CD14-positive monocyte (primary cell): ENCODE measurements at regions not wholly inside any gene's neighbourhood (a gene's known extent, or its start where the extent isn't known, plus 50 kb on each side); places are given as distances from the start of the nearest gene placed in this dataset.

ENCODE experiments used
- DNase-seq, 3 donors: peaks; one replicate each; pipeline ENCODE4 v3.0.0-alpha.2; 2011 to 2022
- H2AFZ ChIP-seq: 2 replicates; pipeline ENCODE4 v1.6.0; 2012; ENCODE audit warnings: mild to moderate bottlenecking, low read depth, low read length, inconsistent platforms; ENCODE audit not compliant: insufficient read depth, poor library complexity, severe bottlenecking
- H3K27ac ChIP-seq, 2 donors: 1 replicate in 1 of 2; 2 replicates in 1 of 2; pipeline ENCODE4 v1.5.1; 2012 to 2013; ENCODE audit warnings: low read length in 2 of 2, control low read depth in 1 of 2, inconsistent platforms in 1 of 2, low read depth in 1 of 2, mild to moderate bottlenecking in 1 of 2
- H3K27me3 ChIP-seq, 2 donors: one replicate each; pipeline versions ENCODE4 v1.6.0 to v1.6.1; 2011 to 2013; ENCODE audit warnings: low read length in 2 of 2; ENCODE audit not compliant: control insufficient read depth in 2 of 2, insufficient read depth in 2 of 2
- H3K36me3 ChIP-seq, 2 donors: replicated peaks in 1 of 2; 1 replicate in 1 of 2; 2 replicates in 1 of 2; pipeline versions ENCODE4 v1.5.1 to v1.6.1; 2012 to 2013; ENCODE audit warnings: low read length in 2 of 2, control low read depth in 1 of 2, inconsistent platforms in 1 of 2, mild to moderate bottlenecking in 1 of 2; ENCODE audit not compliant: insufficient read depth in 2 of 2, control insufficient read depth in 1 of 2
- H3K4me1 ChIP-seq, 2 donors: 1 replicate in 1 of 2; 2 replicates in 1 of 2; pipeline versions ENCODE4 v1.5.1 to v1.6.1; 2012 to 2013; ENCODE audit warnings: low read length in 2 of 2, control low read depth in 1 of 2, inconsistent platforms in 1 of 2, mild to moderate bottlenecking in 1 of 2, moderate library complexity in 1 of 2; ENCODE audit not compliant: insufficient read depth in 2 of 2, control insufficient read depth in 1 of 2
- H3K4me2 ChIP-seq: replicated peaks from 2 replicates; pipeline ENCODE3; 2012; ENCODE audit warnings: low read length, moderate library complexity, mild to moderate bottlenecking; ENCODE audit not compliant: poor library complexity, severe bottlenecking; ENCODE audit errors: extremely low read depth
- H3K4me3 ChIP-seq, 3 experiments: fragments of 200-600 bp in 1 of 3; sonication (generic) in 1 of 3; replicated peaks in 1 of 3; 1 replicate in 2 of 3; 2 replicates in 1 of 3; pipeline ENCODE4 v1.5.1; 2011 to 2013; ENCODE audit warnings: low read length in 3 of 3, mild to moderate bottlenecking in 3 of 3, control low read depth in 2 of 3, low read depth in 2 of 3, inconsistent platforms in 1 of 3, moderate library complexity in 1 of 3
- H3K79me2 ChIP-seq: 2 replicates; pipeline ENCODE4 v1.6.0; 2012; ENCODE audit warnings: mild to moderate bottlenecking, control low read depth, inconsistent platforms, low read length, moderate library complexity; ENCODE audit not compliant: insufficient read depth
- H3K9ac ChIP-seq: 2 replicates; pipeline ENCODE4 v1.6.0; 2017; ENCODE audit warnings: low read length, mild to moderate bottlenecking; ENCODE audit not compliant: insufficient read depth, poor library complexity, severe bottlenecking
- H3K9me3 ChIP-seq, 2 donors: replicated peaks in 1 of 2; 1 replicate in 1 of 2; 2 replicates in 1 of 2; pipeline versions ENCODE4 v1.5.1 to v1.6.1; 2012 to 2013; ENCODE audit warnings: low read length in 2 of 2, control low read depth in 1 of 2; ENCODE audit not compliant: control insufficient read depth in 1 of 2, insufficient read depth in 1 of 2
- H4K20me1 ChIP-seq: 2 replicates; pipeline ENCODE4 v1.6.0; 2012; ENCODE audit warnings: mild to moderate bottlenecking, low read length, control low read depth, moderate library complexity; ENCODE audit not compliant: insufficient read depth
- H3K27ac Mint-ChIP-seq, 7 donors: one replicate each; pipeline ENCODE4 v1.8.0; 2020; ENCODE audit warnings: mild to moderate bottlenecking in 7 of 7, mixed read lengths in 7 of 7, moderate library complexity in 6 of 7, inconsistent platforms in 2 of 7
- H3K27me3 Mint-ChIP-seq, 3 donors: one replicate each; pipeline ENCODE4 v1.8.0; 2021 to 2022; ENCODE audit warnings: low read depth in 3 of 3, mild to moderate bottlenecking in 3 of 3, mixed read lengths in 3 of 3, moderate library complexity in 3 of 3, inconsistent platforms in 1 of 3
- H3K36me3 Mint-ChIP-seq, 2 donors: one replicate each; pipeline ENCODE4 v1.8.0; 2020; ENCODE audit warnings: mixed read lengths in 2 of 2, inconsistent platforms in 1 of 2, mild to moderate bottlenecking in 1 of 2
- H3K4me1 Mint-ChIP-seq: one replicate; pipeline ENCODE4 v1.8.0; 2020; ENCODE audit warnings: mild to moderate bottlenecking, mixed read lengths
- H3K4me3 Mint-ChIP-seq, 2 donors: one replicate each; pipeline ENCODE4 v1.8.0; 2020; ENCODE audit warnings: mild to moderate bottlenecking in 2 of 2, mixed read lengths in 2 of 2, moderate library complexity in 1 of 2
- H3K9me3 Mint-ChIP-seq, 7 donors: one replicate each; pipeline ENCODE4 v1.8.0; 2020 to 2022; ENCODE audit warnings: mixed read lengths in 7 of 7, mild to moderate bottlenecking in 6 of 7, moderate library complexity in 6 of 7, inconsistent platforms in 2 of 7
- CTCF ChIP-seq: fragments of 200-600 bp; IDR thresholded peaks from one replicate; pipeline ENCODE4 v1.8.0; 2022; ENCODE audit warnings: antibody characterized with exemption, mild to moderate bottlenecking
- WGBS: methylation state at CpG from one replicate; pipeline ENCODE4 v1.1.5; 2013; ENCODE audit warnings: missing lambda C conversion rate; ENCODE audit not compliant: insufficient coverage; 5-methylcytosine and 5-hydroxymethylcytosine counted together
- intact Hi-C, 2 donors: fragments of 100-400 bp; cut with micrococcal nuclease; formaldehyde crosslinking; loops; one replicate each; pipeline versions ENCODE4 v1.15.0 to v1.15.1; 2023

GRCh38 chr15:87322265-87322664 is 934.3 kb downstream of the NTRK3 start:
- Histone ChIP-seq H3K4me2 (no peak overlapping the region), H4K20me1 (no peaks in the 10 kb centered on the region), H3K4me1 (no peaks in the 10 kb centered on the region), H3K79me2 (no peaks in the 10 kb centered on the region), H3K36me3 (no peaks in the 10 kb centered on the region), H3K4me3 (no peak overlapping the region), H3K27me3 (no peaks in the 10 kb centered on the region), H3K9me3 (no peaks in the 10 kb centered on the region), H3K27ac (no peak overlapping the region), H2AFZ (no peak overlapping the region), H3K9ac (no peak overlapping the region)
- WGBS, result no CpG with 5 or more reads among the region's 1 CpG
- Mint-ChIP-seq H3K4me3 (no peak overlapping the region), H3K27me3 (no peaks in the 10 kb centered on the region), H3K27ac (no peak overlapping the region), H3K36me3 (no peaks in the 10 kb centered on the region), H3K4me1 (no peaks in the 10 kb centered on the region), H3K9me3 (peaks cover 0 to 10% (median 2%) of the 10 kb centered on the region in 7 donors)
- TF ChIP-seq CTCF, result no peak
- no peak for DNase-seq
- intact Hi-C loops, result no loop called here

GRCh38 chr15:87317900-87318299 is 938.6 kb downstream of the NTRK3 start:
- H3K4me1 ChIP-seq, result no peaks in the 10 kb centered on the region
- Mint-ChIP-seq H3K4me3 (no peak overlapping the region), H3K9me3 (peaks cover 0 to 12% (median 3%) of the 10 kb centered on the region in 7 donors), H3K27ac (no peak overlapping the region), H3K27me3 (no peaks in the 10 kb centered on the region), H3K4me1 (no peaks in the 10 kb centered on the region), H3K36me3 (no peaks in the 10 kb centered on the region)
- no peak overlapping the region for H3K4me2 ChIP-seq
- H4K20me1 ChIP-seq, result no peaks in the 10 kb centered on the region
- no peaks in the 10 kb centered on the region for H3K9me3 ChIP-seq
- intact Hi-C loops, result no loop called here
- H3K27me3 ChIP-seq, result no peaks in the 10 kb centered on the region
- H3K4me3 ChIP-seq, result no peak overlapping the region
- no peak for DNase-seq
- no peak for TF ChIP-seq CTCF
- H3K36me3 ChIP-seq, result no peaks in the 10 kb centered on the region
- no peak overlapping the region for H3K27ac ChIP-seq
- H3K9ac ChIP-seq, result no peak overlapping the region
- 83% methylated on average over 3 of the region's 3 CpGs for WGBS
- no peak overlapping the region for H2AFZ ChIP-seq
- no peaks in the 10 kb centered on the region for H3K79me2 ChIP-seq
